SK-N-SH treated with all-trans-retinoic acid at 6 μM for 48 hours (cell line): ENCODE measurements at regions not wholly inside any gene's neighbourhood (a gene's known extent, or its start where the extent isn't known, plus 50 kb on each side); places are given as distances from the start of the nearest gene placed in this dataset.
"Not testable (repeated sequence)": the region's sequence is repeated elsewhere in the genome, so short reads cannot be mapped to it uniquely, and the experiment has no call there.

Source experiments
- ARNTL ChIP-seq: fragments of 450-650 bp; formaldehyde crosslinking; IDR thresholded peaks from 2 replicates; pipeline ENCODE4 v1.5.0; 2020; ENCODE audit warnings: low read depth, mild to moderate bottlenecking, moderate library complexity, borderline replicate concordance
- BACH2 ChIP-seq: fragments of 250-450 bp; sonication (Bioruptor Pico); IDR thresholded peaks from 2 replicates; pipeline ENCODE4 v1.9.0; 2021; ENCODE audit warnings: mild to moderate bottlenecking, borderline replicate concordance
- CREB5 ChIP-seq: fragments of 250-450 bp; sonication (Bioruptor Pico); IDR thresholded peaks from 2 replicates; pipeline ENCODE4 v1.5.1; 2020; ENCODE audit warnings: low read depth, mild to moderate bottlenecking, moderate library complexity
- ESRRG ChIP-seq: fragments of 250-450 bp; sonication (Bioruptor Pico); IDR thresholded peaks from 2 replicates; pipeline ENCODE4 v1.6.1; 2021; ENCODE audit warnings: mild to moderate bottlenecking
- OSR1 ChIP-seq: fragments of 250-450 bp; sonication (Bioruptor Pico); IDR thresholded peaks from 2 replicates; pipeline ENCODE4 v1.8.0; 2022; ENCODE audit warnings: moderate library complexity, mild to moderate bottlenecking, inconsistent platforms
- RARB ChIP-seq: fragments of 250-450 bp; sonication (Bioruptor Pico); IDR thresholded peaks from 2 replicates; pipeline ENCODE4 v1.8.0; 2021; ENCODE audit warnings: mild to moderate bottlenecking, moderate library complexity
- ZC3H10 ChIP-seq: fragments of 250-450 bp; sonication (Bioruptor Pico); IDR thresholded peaks from 2 replicates; pipeline ENCODE4 v1.5.1; 2021; ENCODE audit warnings: mild to moderate bottlenecking, moderate library complexity
- ZFP3 ChIP-seq: fragments of 250-450 bp; sonication (Bioruptor Pico); IDR thresholded peaks from 2 replicates; pipeline ENCODE4 v1.5.0; 2020; ENCODE audit warnings: mild to moderate bottlenecking, moderate library complexity
- ZFP30 ChIP-seq: fragments of 450-650 bp; formaldehyde crosslinking; IDR thresholded peaks from 2 replicates; pipeline ENCODE4 v1.5.0; 2022; ENCODE audit warnings: mild to moderate bottlenecking, moderate library complexity
- ZNF565 ChIP-seq: fragments of 450-650 bp; formaldehyde crosslinking; conservative IDR thresholded peaks from 2 replicates; pipeline ENCODE4 v1.5.0; 2020; ENCODE audit warnings: low read depth, mild to moderate bottlenecking, moderate library complexity
- ZNF70 ChIP-seq: fragments of 450-650 bp; formaldehyde crosslinking; IDR thresholded peaks from 2 replicates; pipeline ENCODE4 v1.5.0; 2020; ENCODE audit warnings: mild to moderate bottlenecking, moderate library complexity
- ZNF8 ChIP-seq: fragments of 450-650 bp; formaldehyde crosslinking; IDR thresholded peaks from 2 replicates; pipeline ENCODE4 v1.5.0; 2020; ENCODE audit warnings: mild to moderate bottlenecking, moderate library complexity
- TF ChIP-seq, protein P1 (sequence below): fragments of 250-450 bp; sonication (Bioruptor Pico); IDR thresholded peaks from 2 replicates; pipeline ENCODE4 v1.8.0; 2020; ENCODE audit warnings: mild to moderate bottlenecking, moderate library complexity, borderline replicate concordance
- TF ChIP-seq, protein P2 (sequence below): fragments of 250-450 bp; sonication (Bioruptor Pico); IDR thresholded peaks from 2 replicates; pipeline ENCODE4 v1.5.1; 2021; ENCODE audit warnings: mild to moderate bottlenecking, moderate library complexity

- not testable (repeated sequence) for TF ChIP-seq ARNTL; ZFP3 (CRISPR knock-in tag); ZNF565; RARB (CRISPR knock-in tag); CREB5; ZNF8 (CRISPR knock-in tag); ESRRG; OSR1 (CRISPR knock-in tag); BACH2 (CRISPR knock-in tag); ZFP30 (CRISPR knock-in tag); ZNF70 (CRISPR knock-in tag); ZC3H10 (CRISPR knock-in tag)
- TF ChIP-seq, protein P1, sequence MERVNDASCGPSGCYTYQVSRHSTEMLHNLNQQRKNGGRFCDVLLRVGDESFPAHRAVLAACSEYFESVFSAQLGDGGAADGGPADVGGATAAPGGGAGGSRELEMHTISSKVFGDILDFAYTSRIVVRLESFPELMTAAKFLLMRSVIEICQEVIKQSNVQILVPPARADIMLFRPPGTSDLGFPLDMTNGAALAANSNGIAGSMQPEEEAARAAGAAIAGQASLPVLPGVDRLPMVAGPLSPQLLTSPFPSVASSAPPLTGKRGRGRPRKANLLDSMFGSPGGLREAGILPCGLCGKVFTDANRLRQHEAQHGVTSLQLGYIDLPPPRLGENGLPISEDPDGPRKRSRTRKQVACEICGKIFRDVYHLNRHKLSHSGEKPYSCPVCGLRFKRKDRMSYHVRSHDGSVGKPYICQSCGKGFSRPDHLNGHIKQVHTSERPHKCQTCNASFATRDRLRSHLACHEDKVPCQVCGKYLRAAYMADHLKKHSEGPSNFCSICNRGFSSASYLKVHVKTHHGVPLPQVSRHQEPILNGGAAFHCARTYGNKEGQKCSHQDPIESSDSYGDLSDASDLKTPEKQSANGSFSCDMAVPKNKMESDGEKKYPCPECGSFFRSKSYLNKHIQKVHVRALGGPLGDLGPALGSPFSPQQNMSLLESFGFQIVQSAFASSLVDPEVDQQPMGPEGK = not testable (repeated sequence)
- TF ChIP-seq, protein P2, sequence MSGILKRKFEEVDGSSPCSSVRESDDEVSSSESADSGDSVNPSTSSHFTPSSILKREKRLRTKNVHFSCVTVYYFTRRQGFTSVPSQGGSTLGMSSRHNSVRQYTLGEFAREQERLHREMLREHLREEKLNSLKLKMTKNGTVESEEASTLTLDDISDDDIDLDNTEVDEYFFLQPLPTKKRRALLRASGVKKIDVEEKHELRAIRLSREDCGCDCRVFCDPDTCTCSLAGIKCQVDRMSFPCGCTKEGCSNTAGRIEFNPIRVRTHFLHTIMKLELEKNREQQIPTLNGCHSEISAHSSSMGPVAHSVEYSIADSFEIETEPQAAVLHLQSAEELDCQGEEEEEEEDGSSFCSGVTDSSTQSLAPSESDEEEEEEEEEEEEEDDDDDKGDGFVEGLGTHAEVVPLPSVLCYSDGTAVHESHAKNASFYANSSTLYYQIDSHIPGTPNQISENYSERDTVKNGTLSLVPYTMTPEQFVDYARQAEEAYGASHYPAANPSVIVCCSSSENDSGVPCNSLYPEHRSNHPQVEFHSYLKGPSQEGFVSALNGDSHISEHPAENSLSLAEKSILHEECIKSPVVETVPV (CRISPR knock-in tag) = not testable (repeated sequence)
Observed at GRCh38 chr9:23046026-23046425, 599.4 kb downstream of the DMRTA1 start.
